GM23248 (cell line): ENCODE measurements at regions not wholly inside any gene's neighbourhood (a gene's known extent, or its start where the extent isn't known, plus 50 kb on each side); places are given as distances from the start of the nearest gene placed in this dataset.

Experiments
- EZH2 ChIP-seq: fragments of 200-600 bp; sonication (generic); IDR thresholded peaks from 2 replicates; pipeline ENCODE4 v1.6.1; 2018; ENCODE audit warnings: antibody characterized with exemption, mild to moderate bottlenecking; ENCODE audit not compliant: insufficient read depth, poor library complexity, severe bottlenecking
- EZH2phosphoT487 ChIP-seq: fragments of 200-600 bp; sonication (generic); IDR thresholded peaks from 2 replicates; pipeline ENCODE4 v1.6.1; 2018; ENCODE audit warnings: antibody characterized with exemption, moderate library complexity, mild to moderate bottlenecking, low read depth; ENCODE audit not compliant: insufficient read depth

GRCh38 chr1:23624440-23624839 lies 65.1 kb upstream of the ID3 start:
- TF ChIP-seq EZH2phosphoT487: no peak
- TF ChIP-seq EZH2: no peak
